ENCODE measurements at regions not wholly inside any gene's neighbourhood (a gene's known extent, or its start where the extent isn't known, plus 50 kb on each side); places are given as distances from the start of the nearest gene placed in this dataset.
"Not testable (repeated sequence)": the region's sequence is repeated elsewhere in the genome, so short reads cannot be mapped to it uniquely, and the experiment has no call there.

GRCh38 chr1:38775175-38775845, 84.3 kb downstream of the RRAGC start:
- no peak for DNase-seq (ENCODE audit: low read depth in 1 of 2, low spot score in 2 of 2)
- no peaks in the 10 kb centered on the region for H3K27me3 ChIP-seq (replicated peaks)
- no peak overlapping the region for H3K4me3 ChIP-seq
- H3K36me3 ChIP-seq, result no peaks in the 10 kb centered on the region
- H3K9me3 ChIP-seq (replicated peaks), result no peaks in the 10 kb centered on the region
- no peak overlapping the region for H3K27ac ChIP-seq
- no peaks in the 10 kb centered on the region for H3K4me1 ChIP-seq (replicated peaks)

- no peaks in the 10 kb centered on the region for H3K36me3 ChIP-seq
- H3K27ac ChIP-seq, result no peak overlapping the region
- no peak overlapping the region for H3K4me3 ChIP-seq
- no peaks in the 10 kb centered on the region for H3K4me1 ChIP-seq (replicated peaks)
- H3K9me3 ChIP-seq (replicated peaks), result no peaks in the 10 kb centered on the region
- no peak for DNase-seq (ENCODE audit: low read depth in 1 of 2, low spot score in 2 of 2)
- H3K27me3 ChIP-seq (replicated peaks), result no peaks in the 10 kb centered on the region
These were observed 86.1 kb downstream of the RRAGC start for GRCh38 chr1:38773483-38773882.

- Histone ChIP-seq H3K36me3 (no peaks in the 10 kb centered on the region), H3K27me3 (replicated peaks) (no peaks in the 10 kb centered on the region), H3K9me3 (replicated peaks) (no peaks in the 10 kb centered on the region), H3K27ac (no peak overlapping the region), H3K4me1 (replicated peaks) (no peaks in the 10 kb centered on the region), H3K4me3 (no peak overlapping the region)
- no peak for DNase-seq (ENCODE audit: low read depth in 1 of 2, low spot score in 2 of 2)
These were observed 86.6 kb downstream of the RRAGC start for GRCh38 chr1:38772953-38773352.

GRCh38 chr1:38772026-38772425, 87.5 kb downstream of the RRAGC start:
- no peak overlapping the region for H3K27ac ChIP-seq
- no peak overlapping the region for H3K4me3 ChIP-seq
- H3K36me3 ChIP-seq, result no peaks in the 10 kb centered on the region
- DNase-seq (ENCODE audit: low read depth in 1 of 2, low spot score in 2 of 2), result no peak
- H3K9me3 ChIP-seq (replicated peaks), result no peaks in the 10 kb centered on the region
- no peaks in the 10 kb centered on the region for H3K4me1 ChIP-seq (replicated peaks)
- H3K27me3 ChIP-seq (replicated peaks), result no peaks in the 10 kb centered on the region

GRCh38 chr1:38770516-38771173, 88.9 kb downstream of the RRAGC start:
- not testable (repeated sequence) for H3K27me3 ChIP-seq (replicated peaks)

GRCh38 chr1:38766125-38766524, 93.4 kb downstream of the RRAGC start:
- Histone ChIP-seq H3K27ac (no peak overlapping the region), H3K9me3 (replicated peaks) (no peaks in the 10 kb centered on the region), H3K4me1 (replicated peaks) (no peaks in the 10 kb centered on the region), H3K36me3 (no peaks in the 10 kb centered on the region), H3K27me3 (replicated peaks) (no peaks in the 10 kb centered on the region), H3K4me3 (no peak overlapping the region)
- no peak for DNase-seq (ENCODE audit: low read depth in 1 of 2, low spot score in 2 of 2)

More at GRCh38 chr1:38770516-38771173, 88.9 kb downstream of the RRAGC start:
- H3K36me3 ChIP-seq; H3K4me3 ChIP-seq; H3K27ac ChIP-seq; H3K9me3 ChIP-seq (replicated peaks); H3K4me1 ChIP-seq (replicated peaks); DNase-seq (ENCODE audit: low read depth in 1 of 2, low spot score in 2 of 2): not testable (repeated sequence)

GRCh38 chr1:38763121-38763520, 96.5 kb downstream of the RRAGC start:
- H3K36me3 ChIP-seq, result no peaks in the 10 kb centered on the region
- H3K27me3 ChIP-seq (replicated peaks), result no peaks in the 10 kb centered on the region
- H3K9me3 ChIP-seq (replicated peaks), result no peaks in the 10 kb centered on the region
- DNase-seq (ENCODE audit: low read depth in 1 of 2, low spot score in 2 of 2), result no peak
- H3K27ac ChIP-seq, result no peak overlapping the region
- H3K4me1 ChIP-seq (replicated peaks), result no peaks in the 10 kb centered on the region
- no peak overlapping the region for H3K4me3 ChIP-seq

GRCh38 chr1:38760562-38760961, 99.0 kb downstream of the RRAGC start:
- H3K4me3 ChIP-seq, result no peak overlapping the region
- DNase-seq (ENCODE audit: low read depth in 1 of 2, low spot score in 2 of 2), result no peak
- no peaks in the 10 kb centered on the region for H3K27me3 ChIP-seq (replicated peaks)
- no peaks in the 10 kb centered on the region for H3K36me3 ChIP-seq
- no peaks in the 10 kb centered on the region for H3K9me3 ChIP-seq (replicated peaks)
- no peak overlapping the region for H3K27ac ChIP-seq
- no peaks in the 10 kb centered on the region for H3K4me1 ChIP-seq (replicated peaks)

GRCh38 chr1:38758820-38759219, 100.8 kb downstream of the RRAGC start:
- no peak for DNase-seq (ENCODE audit: low read depth in 1 of 2, low spot score in 2 of 2)
- Histone ChIP-seq H3K27me3 (replicated peaks) (no peaks in the 10 kb centered on the region), H3K9me3 (replicated peaks) (no peaks in the 10 kb centered on the region), H3K4me1 (replicated peaks) (no peaks in the 10 kb centered on the region), H3K4me3 (no peak overlapping the region), H3K27ac (no peak overlapping the region), H3K36me3 (no peaks in the 10 kb centered on the region)

- Histone ChIP-seq H3K9me3 (replicated peaks) (no peaks in the 10 kb centered on the region), H3K27ac (no peak overlapping the region), H3K27me3 (replicated peaks) (no peaks in the 10 kb centered on the region), H3K4me1 (replicated peaks) (no peaks in the 10 kb centered on the region), H3K4me3 (no peak overlapping the region), H3K36me3 (no peaks in the 10 kb centered on the region)
- DNase-seq (ENCODE audit: low read depth in 1 of 2, low spot score in 2 of 2), result no peak
These were observed 112.5 kb downstream of the RRAGC start for GRCh38 chr1:38746941-38747600.

GRCh38 chr1:38746402-38746935, 113.1 kb downstream of the RRAGC start:
- Histone ChIP-seq H3K9me3 (replicated peaks) (no peaks in the 10 kb centered on the region), H3K27ac (no peak overlapping the region), H3K4me1 (replicated peaks) (no peaks in the 10 kb centered on the region), H3K4me3 (no peak overlapping the region), H3K27me3 (replicated peaks) (no peaks in the 10 kb centered on the region), H3K36me3 (no peaks in the 10 kb centered on the region)
- DNase-seq (ENCODE audit: low read depth in 1 of 2, low spot score in 2 of 2), result no peak

- H3K36me3 ChIP-seq, result no peaks in the 10 kb centered on the region
- no peak for DNase-seq (ENCODE audit: low read depth in 1 of 2, low spot score in 2 of 2)
- peaks cover 4% of the 10 kb centered on the region for H3K4me1 ChIP-seq (replicated peaks)
- H3K27ac ChIP-seq, result no peak overlapping the region
- H3K9me3 ChIP-seq (replicated peaks), result no peaks in the 10 kb centered on the region
- H3K27me3 ChIP-seq (replicated peaks), result no peaks in the 10 kb centered on the region
- H3K4me3 ChIP-seq, result no peak overlapping the region
These were observed 113.8 kb downstream of the RRAGC start for GRCh38 chr1:38745476-38746401.

GRCh38 chr1:38744452-38745350, 114.9 kb downstream of the RRAGC start:
- H3K36me3 ChIP-seq, result no peaks in the 10 kb centered on the region
- H3K4me1 ChIP-seq (replicated peaks), result peaks cover 9% of the 10 kb centered on the region
- no peak overlapping the region for H3K27ac ChIP-seq
- no peaks in the 10 kb centered on the region for H3K9me3 ChIP-seq (replicated peaks)
- H3K27me3 ChIP-seq (replicated peaks), result no peaks in the 10 kb centered on the region
- DNase-seq (ENCODE audit: low read depth in 1 of 2, low spot score in 2 of 2), result no peak
- H3K4me3 ChIP-seq, result no peak overlapping the region
